ENCODE measurements at regions not wholly inside any gene's neighbourhood (a gene's known extent, or its start where the extent isn't known, plus 50 kb on each side); places are given as distances from the start of the nearest gene placed in this dataset.
"Not testable (repeated sequence)": the region's sequence is repeated elsewhere in the genome, so short reads cannot be mapped to it uniquely, and the experiment has no call there.

GRCh38 chr14:43471595-43471994 is 1035.5 kb downstream of the FSCB start:
- no peak for DNase-seq (ENCODE audit: low read depth in 2 of 3, low spot score in 1 of 3)

GRCh38 chr14:43464968-43465367 is 1042.1 kb downstream of the FSCB start:
- DNase-seq (ENCODE audit: low read depth in 2 of 3, low spot score in 1 of 3), result no peak

- DNase-seq (ENCODE audit: low read depth in 2 of 3, low spot score in 1 of 3), result no peak
Observed at GRCh38 chr14:43449291-43449690, 1057.8 kb downstream of the FSCB start.

- no peak for DNase-seq (ENCODE audit: low read depth in 2 of 3, low spot score in 1 of 3)
Observed at GRCh38 chr14:43438056-43438455, 1069.0 kb downstream of the FSCB start.

GRCh38 chr14:43418324-43418723 is 1088.8 kb downstream of the FSCB start:
- no peak for DNase-seq (ENCODE audit: low read depth in 2 of 3, low spot score in 1 of 3)

- no peak for DNase-seq (ENCODE audit: low read depth in 2 of 3, low spot score in 1 of 3)
Observed at GRCh38 chr14:43413084-43413483, 1094.0 kb downstream of the FSCB start.

- no peak for DNase-seq (ENCODE audit: low read depth in 2 of 3, low spot score in 1 of 3)
Observed at GRCh38 chr14:43411841-43412240, 1095.2 kb downstream of the FSCB start.

GRCh38 chr14:43410631-43411030 is 1096.5 kb downstream of the FSCB start:
- no peak for DNase-seq (ENCODE audit: low read depth in 2 of 3, low spot score in 1 of 3)

- no peak for DNase-seq (ENCODE audit: low read depth in 2 of 3, low spot score in 1 of 3)
Observed at GRCh38 chr14:43408472-43408871, 1098.6 kb downstream of the FSCB start.

- no peak for DNase-seq (ENCODE audit: low read depth in 2 of 3, low spot score in 1 of 3)
Observed at GRCh38 chr14:43407706-43408105, 1099.4 kb downstream of the FSCB start.

- no peak for DNase-seq (ENCODE audit: low read depth in 2 of 3, low spot score in 1 of 3)
Observed at GRCh38 chr14:43406931-43407330, 1100.2 kb downstream of the FSCB start.

- DNase-seq (ENCODE audit: low read depth in 2 of 3, low spot score in 1 of 3), result no peak
Observed at GRCh38 chr14:43399289-43399688, 1107.8 kb downstream of the FSCB start.

GRCh38 chr14:43370565-43370896 is 1136.6 kb downstream of the FSCB start:
- DNase-seq (ENCODE audit: low read depth in 2 of 3, low spot score in 1 of 3), result not testable (repeated sequence)

GRCh38 chr14:43369710-43370564 is 1137.1 kb downstream of the FSCB start:
- no peak for DNase-seq (ENCODE audit: low read depth in 2 of 3, low spot score in 1 of 3)

GRCh38 chr14:43362586-43362985 is 1144.5 kb downstream of the FSCB start:
- DNase-seq (ENCODE audit: low read depth in 2 of 3, low spot score in 1 of 3), result no peak

- DNase-seq (ENCODE audit: low read depth in 2 of 3, low spot score in 1 of 3), result no peak
Observed at GRCh38 chr14:43361751-43362150, 1145.3 kb downstream of the FSCB start.

GRCh38 chr14:43360239-43360638 is 1146.8 kb downstream of the FSCB start:
- DNase-seq (ENCODE audit: low read depth in 2 of 3, low spot score in 1 of 3), result no peak

GRCh38 chr14:43359317-43359716 is 1147.8 kb downstream of the FSCB start:
- DNase-seq (ENCODE audit: low read depth in 2 of 3, low spot score in 1 of 3), result no peak

GRCh38 chr14:43356979-43357545 is 1150.0 kb downstream of the FSCB start:
- DNase-seq (ENCODE audit: low read depth in 2 of 3, low spot score in 1 of 3), result no peak

- no peak for DNase-seq (ENCODE audit: low read depth in 2 of 3, low spot score in 1 of 3)
Observed at GRCh38 chr14:43356382-43356781, 1150.7 kb downstream of the FSCB start.

GRCh38 chr14:43341921-43342320 is 1165.2 kb downstream of the FSCB start:
- DNase-seq (ENCODE audit: low read depth in 2 of 3, low spot score in 1 of 3), result no peak

- DNase-seq (ENCODE audit: low read depth in 2 of 3, low spot score in 1 of 3), result no peak
Observed at GRCh38 chr14:43338713-43339112, 1168.4 kb downstream of the FSCB start.

- no peak for DNase-seq (ENCODE audit: low read depth in 2 of 3, low spot score in 1 of 3)
Observed at GRCh38 chr14:43336351-43336750, 1170.7 kb downstream of the FSCB start.

Measured in stimulated activated CD4-positive, alpha-beta T cell treated with anti-CD3 and anti-CD28 coated beads, Interleukin-12 subunit alpha, Interleukin-12 subunit beta, amount 100 ng/mL, for 48 hours (primary cell).